ENCODE measurements at regions not wholly inside any gene's neighbourhood (a gene's known extent, or its start where the extent isn't known, plus 50 kb on each side); places are given as distances from the start of the nearest gene placed in this dataset.
"Not testable (repeated sequence)": the region's sequence is repeated elsewhere in the genome, so short reads cannot be mapped to it uniquely, and the experiment has no call there.

DNA sequence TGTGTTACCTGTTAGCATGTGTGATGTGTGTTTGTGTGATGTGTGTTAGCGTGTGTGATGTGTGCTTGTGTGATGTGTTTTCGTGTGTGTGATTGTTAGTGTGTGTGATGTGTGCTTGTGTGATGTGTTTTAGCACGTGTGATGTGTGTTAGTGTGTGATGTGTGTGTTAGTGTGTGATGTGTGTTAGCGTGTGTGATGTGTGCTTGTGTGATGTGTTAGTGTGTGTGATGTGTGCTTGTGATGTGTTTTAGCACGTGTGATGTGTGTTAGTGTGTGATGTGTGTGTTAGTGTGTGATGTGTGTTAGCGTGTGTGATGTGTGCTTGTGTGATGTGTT, 68.4 kb upstream of the CFAP46 start:
- DNase-seq; ATAC-seq (ENCODE audit: low FRiP score); H3K4me1 ChIP-seq (ENCODE audit: control insufficient read depth in 1 of 2, insufficient read depth in 2 of 2, low read length in 2 of 2); H3K9me3 ChIP-seq (ENCODE audit: control insufficient read depth, low read length); H3K27me3 ChIP-seq (ENCODE audit: control insufficient read depth in 1 of 2, insufficient read depth in 2 of 2, low read length in 1 of 2); intact Hi-C loops (cut with DNase I); H3K27ac ChIP-seq (ENCODE audit: low read depth in 1 of 2, low read length in 2 of 2); H3K36me3 ChIP-seq (ENCODE audit: control insufficient read depth in 1 of 2, insufficient read depth in 2 of 2, low read length in 1 of 2); H3K4me3 ChIP-seq (ENCODE audit: low read length in 2 of 2): not testable (repeated sequence)
- 91 to 92% methylated on average over 6 of the region's 6 CpGs for WGBS, 2 donors

DNA sequence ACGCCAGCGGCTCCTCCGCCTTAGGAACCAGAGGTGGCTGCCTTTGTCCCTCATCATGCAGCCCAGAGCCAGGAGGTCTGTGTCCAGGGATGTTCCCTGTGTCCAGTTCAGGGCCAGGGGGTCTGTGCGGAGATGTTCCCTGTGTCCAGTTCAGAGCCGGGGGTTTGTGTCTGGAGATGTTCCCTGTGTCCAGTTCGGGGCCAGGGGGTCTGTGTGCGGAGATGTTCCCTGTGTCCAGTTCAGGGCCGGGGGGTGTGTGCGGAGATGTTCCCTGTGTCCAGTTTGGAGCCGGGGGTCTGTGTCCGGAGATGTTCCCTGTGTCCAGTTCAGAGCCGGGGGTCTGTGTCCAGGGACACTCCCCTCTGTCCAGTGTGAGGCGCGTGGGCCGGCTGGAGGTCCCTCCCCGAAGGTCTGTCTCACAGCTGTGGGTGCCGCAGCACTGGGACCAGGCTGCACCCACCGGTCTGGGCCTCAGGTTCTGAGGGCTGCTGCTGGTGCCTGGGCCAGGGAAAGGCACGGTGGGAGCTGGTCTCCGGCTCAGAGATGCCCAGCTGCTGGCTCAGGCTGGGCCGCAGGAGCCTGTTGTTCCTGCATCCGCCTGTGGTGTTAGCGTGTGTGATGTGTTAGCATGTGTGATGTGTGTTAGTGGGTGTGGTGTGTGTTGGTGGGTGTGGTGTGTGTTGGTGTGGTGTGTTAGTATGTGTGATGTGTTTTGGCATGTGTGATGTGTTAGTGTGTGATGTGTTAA, 67.9 kb upstream of the CFAP46 start:
- ATAC-seq (ENCODE audit: low FRiP score): no peak
- Histone ChIP-seq H3K9me3 (ENCODE audit: control insufficient read depth, low read length) (no peaks in the 10 kb centered on the region), H3K4me3 (ENCODE audit: low read length in 2 of 2) (no peak overlapping the region), H3K4me1 (ENCODE audit: control insufficient read depth in 1 of 2, insufficient read depth in 2 of 2, low read length in 2 of 2) (no peaks in the 10 kb centered on the region), H3K27me3 (ENCODE audit: control insufficient read depth in 1 of 2, insufficient read depth in 2 of 2, low read length in 1 of 2) (no peaks in the 10 kb centered on the region), H3K27ac (ENCODE audit: low read depth in 1 of 2, low read length in 2 of 2) (no peak overlapping the region), H3K36me3 (ENCODE audit: control insufficient read depth in 1 of 2, insufficient read depth in 2 of 2, low read length in 1 of 2) (no peaks in the 10 kb centered on the region)
- WGBS, 2 donors: 85 to 87% methylated on average over 21 to 23 of the region's 23 CpGs
- peak in 1 of 2 donors; percentile 35 for DNase-seq
- intact Hi-C loops (cut with DNase I): no loop called here

DNA sequence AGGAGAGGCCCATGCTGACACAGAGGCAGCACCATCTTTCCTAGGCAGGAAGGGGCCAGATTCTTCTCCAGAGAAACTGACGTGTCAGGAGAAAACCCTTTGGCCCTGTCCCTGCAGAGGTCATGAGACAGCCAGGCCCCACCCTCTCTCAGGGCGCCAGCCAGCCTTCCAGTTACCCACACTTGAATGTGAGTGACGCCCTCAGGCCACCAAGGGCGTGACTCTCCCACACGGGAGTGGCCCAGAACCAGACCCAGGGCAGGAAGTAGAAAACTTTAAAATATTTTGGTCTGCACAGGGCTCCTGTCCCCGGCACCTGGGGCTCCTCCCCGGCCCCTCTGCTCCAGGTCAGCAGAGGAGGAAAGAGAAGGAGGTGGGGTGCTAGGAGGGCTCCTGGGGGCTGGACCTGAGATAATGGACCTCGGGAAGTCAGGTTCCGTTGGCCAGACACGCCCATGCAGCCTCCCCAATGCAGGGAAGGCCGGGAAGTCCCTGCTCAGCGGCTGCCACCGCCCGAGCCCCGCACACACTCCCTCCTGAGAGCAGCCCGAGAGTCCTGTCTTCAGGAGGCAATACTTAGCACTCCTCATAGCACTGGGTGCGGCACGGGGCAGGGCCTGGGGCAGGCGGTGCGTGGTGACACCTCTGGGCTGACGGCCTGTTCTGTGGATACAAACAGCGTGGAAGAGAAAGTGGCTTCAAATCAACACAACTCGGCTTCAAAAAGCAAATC, 67.0 kb upstream of the CFAP46 start:
- DNase-seq (peak in 1 of 2 donors; percentile 91), ATAC-seq (ENCODE audit: low FRiP score) (peak; percentile 47)
- intact Hi-C loops (cut with DNase I): no loop called here
- 66 to 74% methylated on average over 23 of the region's 23 CpGs for WGBS, 2 donors
- no peaks in the 10 kb centered on the region for H3K36me3 ChIP-seq (ENCODE audit: control insufficient read depth in 1 of 2, insufficient read depth in 2 of 2, low read length in 1 of 2)
- H3K4me3 ChIP-seq (ENCODE audit: low read length in 2 of 2): no peak overlapping the region
- H3K9me3 ChIP-seq (ENCODE audit: control insufficient read depth, low read length): no peaks in the 10 kb centered on the region
- H3K27ac ChIP-seq (ENCODE audit: low read depth in 1 of 2, low read length in 2 of 2): no peak overlapping the region
- H3K27me3 ChIP-seq (ENCODE audit: control insufficient read depth in 1 of 2, insufficient read depth in 2 of 2, low read length in 1 of 2): no peaks in the 10 kb centered on the region
- H3K4me1 ChIP-seq (ENCODE audit: control insufficient read depth in 1 of 2, insufficient read depth in 2 of 2, low read length in 2 of 2): no peaks in the 10 kb centered on the region

DNA sequence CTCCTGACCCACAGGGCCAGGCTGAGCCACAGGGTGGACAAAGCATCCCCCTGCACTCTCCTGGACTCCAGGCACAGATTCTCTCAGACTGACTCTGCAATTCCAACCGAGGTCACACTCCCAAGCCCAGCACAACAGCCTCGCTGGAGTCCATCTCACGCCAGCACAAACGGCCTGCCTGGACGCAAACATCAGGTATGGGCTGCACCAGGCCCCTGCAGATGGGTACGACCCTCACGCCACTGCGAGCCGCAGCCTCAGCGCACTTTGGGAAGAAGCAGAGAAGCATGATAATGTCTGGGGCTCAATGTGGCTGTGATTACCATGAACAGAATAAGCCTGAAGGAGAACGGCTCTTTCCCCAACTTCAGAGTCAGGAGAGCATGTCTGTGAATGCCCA, 66.4 kb upstream of the CFAP46 start:
- no peaks in the 10 kb centered on the region for H3K4me1 ChIP-seq (ENCODE audit: control insufficient read depth in 1 of 2, insufficient read depth in 2 of 2, low read length in 2 of 2)
- H3K36me3 ChIP-seq (ENCODE audit: control insufficient read depth in 1 of 2, insufficient read depth in 2 of 2, low read length in 1 of 2): no peaks in the 10 kb centered on the region
- H3K27me3 ChIP-seq (ENCODE audit: control insufficient read depth in 1 of 2, insufficient read depth in 2 of 2, low read length in 1 of 2): no peaks in the 10 kb centered on the region
- 86 to 92% methylated on average over 11 of the region's 11 CpGs for WGBS, 2 donors
- H3K27ac ChIP-seq (ENCODE audit: low read depth in 1 of 2, low read length in 2 of 2): no peak overlapping the region
- intact Hi-C loops (cut with DNase I): no loop called here
- ATAC-seq (ENCODE audit: low FRiP score) (no peak), DNase-seq (no peak)
- no peaks in the 10 kb centered on the region for H3K9me3 ChIP-seq (ENCODE audit: control insufficient read depth, low read length)
- H3K4me3 ChIP-seq (ENCODE audit: low read length in 2 of 2): no peak overlapping the region

DNA sequence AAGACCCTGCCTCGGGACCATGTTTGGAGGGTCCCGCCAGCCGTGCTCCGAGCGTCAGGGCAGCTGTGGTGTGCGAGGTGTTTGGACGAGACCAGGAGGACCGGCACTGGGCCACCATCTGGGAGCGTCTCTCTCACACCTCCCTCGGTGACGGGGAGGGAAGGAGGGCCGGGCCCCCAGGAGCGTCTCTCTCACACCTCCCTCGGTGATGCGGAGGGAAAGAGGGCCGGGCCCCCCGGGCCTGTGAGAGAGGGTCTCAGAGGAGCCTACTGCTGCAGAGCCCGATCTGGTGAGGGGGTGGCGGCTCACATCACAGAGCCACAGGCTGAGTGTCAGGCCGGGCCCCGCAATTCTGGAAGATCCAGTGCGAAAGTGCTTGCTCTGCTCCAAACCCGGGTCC, 65.8 kb upstream of the CFAP46 start:
- intact Hi-C loops (cut with DNase I): no loop called here
- Histone ChIP-seq H3K27ac (ENCODE audit: low read depth in 1 of 2, low read length in 2 of 2) (no peak overlapping the region), H3K27me3 (ENCODE audit: control insufficient read depth in 1 of 2, insufficient read depth in 2 of 2, low read length in 1 of 2) (no peaks in the 10 kb centered on the region), H3K4me1 (ENCODE audit: control insufficient read depth in 1 of 2, insufficient read depth in 2 of 2, low read length in 2 of 2) (no peaks in the 10 kb centered on the region), H3K36me3 (ENCODE audit: control insufficient read depth in 1 of 2, insufficient read depth in 2 of 2, low read length in 1 of 2) (no peaks in the 10 kb centered on the region), H3K4me3 (ENCODE audit: low read length in 2 of 2) (no peak overlapping the region), H3K9me3 (ENCODE audit: control insufficient read depth, low read length) (no peaks in the 10 kb centered on the region)
- DNase-seq (no peak), ATAC-seq (ENCODE audit: low FRiP score) (no peak)
- WGBS, 2 donors: 82% methylated on average over 23 of the region's 23 CpGs

DNA sequence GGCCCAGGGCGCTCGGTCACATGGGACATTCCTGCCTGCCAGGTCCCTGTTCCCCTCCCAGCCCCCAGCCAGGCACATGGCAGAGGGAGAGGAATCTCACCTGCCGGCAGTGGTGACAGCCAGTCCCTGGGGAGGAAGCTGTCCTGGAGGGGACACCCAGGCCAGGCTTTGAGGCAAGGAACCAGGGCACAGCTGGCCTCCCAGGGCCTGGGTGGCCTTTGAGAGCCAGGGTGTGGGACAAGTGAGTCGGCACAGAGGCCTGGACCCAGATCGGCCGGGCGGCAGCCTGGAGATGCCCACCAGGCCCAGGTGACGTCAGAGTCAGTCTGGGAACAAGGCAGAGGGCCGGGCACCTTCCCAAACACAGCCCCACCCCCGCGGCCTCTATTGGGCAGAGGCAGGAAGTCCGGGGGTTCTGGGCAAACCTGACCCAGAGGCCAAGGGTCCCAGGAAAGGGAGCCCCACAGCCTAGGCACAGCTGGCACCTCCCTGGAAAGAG, 65.0 kb upstream of the CFAP46 start:
- ATAC-seq (ENCODE audit: low FRiP score) (no peak), DNase-seq (no peak)
- WGBS, 2 donors: 71 to 87% methylated on average over 12 of the region's 12 CpGs

DNA sequence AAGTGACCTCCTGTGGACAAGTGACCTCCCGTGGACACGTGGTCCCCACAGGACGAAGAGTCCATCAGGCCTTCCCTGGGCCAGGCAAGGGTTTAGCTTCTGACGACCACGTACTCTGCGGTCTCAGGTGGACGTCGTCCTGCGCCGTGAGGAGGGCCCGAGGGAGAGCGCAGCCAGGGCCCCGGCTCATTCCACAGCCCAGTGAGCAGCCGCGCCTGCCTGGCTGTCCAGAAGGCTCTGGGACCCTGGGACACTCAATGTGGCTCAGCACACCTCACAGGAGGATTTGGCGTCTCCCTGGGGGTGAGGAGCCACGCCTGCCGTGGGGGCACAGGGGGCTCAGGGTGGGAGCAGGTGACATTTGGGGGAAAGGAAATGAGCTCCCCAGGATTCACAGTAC, 64.4 kb upstream of the CFAP46 start:
- Histone ChIP-seq H3K27me3 (ENCODE audit: control insufficient read depth in 1 of 2, insufficient read depth in 2 of 2, low read length in 1 of 2) (no peaks in the 10 kb centered on the region), H3K4me3 (ENCODE audit: low read length in 2 of 2) (no peak overlapping the region), H3K36me3 (ENCODE audit: control insufficient read depth in 1 of 2, insufficient read depth in 2 of 2, low read length in 1 of 2) (no peaks in the 10 kb centered on the region), H3K9me3 (ENCODE audit: control insufficient read depth, low read length) (no peaks in the 10 kb centered on the region), H3K27ac (ENCODE audit: low read depth in 1 of 2, low read length in 2 of 2) (no peak overlapping the region), H3K4me1 (ENCODE audit: control insufficient read depth in 1 of 2, insufficient read depth in 2 of 2, low read length in 2 of 2) (no peaks in the 10 kb centered on the region)
- intact Hi-C loops (cut with DNase I): no loop called here
- DNase-seq (no peak), ATAC-seq (ENCODE audit: low FRiP score) (no peak)
- 89 to 91% methylated on average over 18 of the region's 18 CpGs for WGBS, 2 donors

More for the DNA sequence above, 65.0 kb upstream of the CFAP46 start:
- Histone ChIP-seq H3K9me3 (ENCODE audit: control insufficient read depth, low read length) (no peaks in the 10 kb centered on the region), H3K27ac (ENCODE audit: low read depth in 1 of 2, low read length in 2 of 2) (no peak overlapping the region), H3K4me3 (ENCODE audit: low read length in 2 of 2) (no peak overlapping the region), H3K4me1 (ENCODE audit: control insufficient read depth in 1 of 2, insufficient read depth in 2 of 2, low read length in 2 of 2) (no peaks in the 10 kb centered on the region), H3K27me3 (ENCODE audit: control insufficient read depth in 1 of 2, insufficient read depth in 2 of 2, low read length in 1 of 2) (no peaks in the 10 kb centered on the region), H3K36me3 (ENCODE audit: control insufficient read depth in 1 of 2, insufficient read depth in 2 of 2, low read length in 1 of 2) (no peaks in the 10 kb centered on the region)
- intact Hi-C loops (cut with DNase I): no loop called here

DNA sequence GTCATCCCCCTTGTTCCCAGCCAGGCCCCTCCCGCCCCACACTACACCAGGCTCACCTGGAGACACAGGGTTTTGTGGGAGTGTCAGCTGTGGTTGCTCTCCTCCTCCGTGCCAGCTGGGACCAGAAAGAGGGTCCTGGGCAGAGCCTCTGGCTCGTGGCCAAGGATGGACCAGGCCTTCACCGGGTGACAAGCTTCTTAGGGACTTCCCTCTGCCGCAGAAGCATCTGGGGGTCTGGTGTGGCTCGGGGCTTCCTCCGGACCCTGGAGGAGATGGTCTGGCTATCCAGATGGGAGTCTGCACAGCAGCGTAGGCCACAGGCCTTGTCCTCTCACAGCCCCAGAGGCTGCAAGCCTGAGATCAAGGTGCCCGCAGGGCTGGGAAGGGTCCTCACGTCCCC, 63.8 kb upstream of the CFAP46 start:
- 86 to 87% methylated on average over 10 of the region's 10 CpGs for WGBS, 2 donors
- Histone ChIP-seq H3K4me3 (ENCODE audit: low read length in 2 of 2) (no peak overlapping the region), H3K27me3 (ENCODE audit: control insufficient read depth in 1 of 2, insufficient read depth in 2 of 2, low read length in 1 of 2) (no peaks in the 10 kb centered on the region), H3K4me1 (ENCODE audit: control insufficient read depth in 1 of 2, insufficient read depth in 2 of 2, low read length in 2 of 2) (no peaks in the 10 kb centered on the region), H3K27ac (ENCODE audit: low read depth in 1 of 2, low read length in 2 of 2) (no peak overlapping the region), H3K36me3 (ENCODE audit: control insufficient read depth in 1 of 2, insufficient read depth in 2 of 2, low read length in 1 of 2) (no peaks in the 10 kb centered on the region), H3K9me3 (ENCODE audit: control insufficient read depth, low read length) (no peaks in the 10 kb centered on the region)
- intact Hi-C loops (cut with DNase I): no loop called here
- DNase-seq (no peak), ATAC-seq (ENCODE audit: low FRiP score) (no peak)

DNA sequence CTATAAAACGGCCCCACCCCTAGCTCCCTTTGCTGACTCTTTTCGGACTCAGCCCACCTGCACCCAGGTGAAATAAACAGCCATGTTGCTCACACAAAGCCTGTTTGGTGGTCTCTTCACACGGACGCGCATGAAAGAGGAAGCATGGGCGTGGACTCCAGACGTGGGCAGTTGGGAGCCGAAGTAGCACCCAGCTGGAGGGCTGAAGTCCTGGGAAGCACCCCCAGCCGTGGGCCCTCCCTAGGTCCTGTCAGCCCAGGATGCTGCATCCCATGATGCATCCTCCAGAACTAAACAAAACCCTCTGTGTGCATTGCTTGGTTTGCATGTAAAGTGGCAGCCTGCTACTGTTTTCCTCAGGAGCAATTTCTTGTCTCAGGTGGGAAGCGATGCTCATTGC, 62.1 kb upstream of the CFAP46 start:
- no peak overlapping the region for H3K27ac ChIP-seq (ENCODE audit: low read depth in 1 of 2, low read length in 2 of 2)
- no peaks in the 10 kb centered on the region for H3K4me1 ChIP-seq (ENCODE audit: control insufficient read depth in 1 of 2, insufficient read depth in 2 of 2, low read length in 2 of 2)
- 79 to 81% methylated on average over 10 of the region's 10 CpGs for WGBS, 2 donors
- no peak for DNase-seq
- H3K9me3 ChIP-seq (ENCODE audit: control insufficient read depth, low read length): no peaks in the 10 kb centered on the region
- H3K4me3 ChIP-seq (ENCODE audit: low read length in 2 of 2): no peak overlapping the region
- no peaks in the 10 kb centered on the region for H3K36me3 ChIP-seq (ENCODE audit: control insufficient read depth in 1 of 2, insufficient read depth in 2 of 2, low read length in 1 of 2)
- no peaks in the 10 kb centered on the region for H3K27me3 ChIP-seq (ENCODE audit: control insufficient read depth in 1 of 2, insufficient read depth in 2 of 2, low read length in 1 of 2)
- intact Hi-C loops (cut with DNase I): no loop called here
- ATAC-seq (ENCODE audit: low FRiP score): no peak

Measured in aorta (tissue), 5 donors.